ENCODE measurements at regions not wholly inside any gene's neighbourhood (a gene's known extent, or its start where the extent isn't known, plus 50 kb on each side); places are given as distances from the start of the nearest gene placed in this dataset.

DNA sequence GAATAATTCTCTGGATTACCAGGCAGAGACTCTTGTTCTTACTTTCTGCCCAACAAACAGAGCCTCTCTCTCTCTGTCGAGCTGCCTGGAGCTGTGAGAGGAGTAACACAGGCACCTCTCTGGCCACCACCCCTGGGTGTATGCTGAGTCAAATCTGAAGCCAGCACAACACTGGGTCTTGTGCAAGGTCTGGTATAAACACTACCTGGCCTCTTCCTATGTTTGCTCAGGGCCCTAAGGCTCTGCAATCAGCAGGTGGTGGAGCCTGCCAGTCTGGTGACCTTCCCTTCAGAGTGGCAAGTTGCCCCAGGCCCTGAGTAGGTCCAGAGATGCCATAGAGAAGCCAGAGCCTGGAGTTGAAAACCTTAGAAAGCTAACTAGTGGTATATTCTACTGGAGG is 139.9 kb downstream of the CPXCR1 start:
- TF ChIP-seq, protein P1, sequence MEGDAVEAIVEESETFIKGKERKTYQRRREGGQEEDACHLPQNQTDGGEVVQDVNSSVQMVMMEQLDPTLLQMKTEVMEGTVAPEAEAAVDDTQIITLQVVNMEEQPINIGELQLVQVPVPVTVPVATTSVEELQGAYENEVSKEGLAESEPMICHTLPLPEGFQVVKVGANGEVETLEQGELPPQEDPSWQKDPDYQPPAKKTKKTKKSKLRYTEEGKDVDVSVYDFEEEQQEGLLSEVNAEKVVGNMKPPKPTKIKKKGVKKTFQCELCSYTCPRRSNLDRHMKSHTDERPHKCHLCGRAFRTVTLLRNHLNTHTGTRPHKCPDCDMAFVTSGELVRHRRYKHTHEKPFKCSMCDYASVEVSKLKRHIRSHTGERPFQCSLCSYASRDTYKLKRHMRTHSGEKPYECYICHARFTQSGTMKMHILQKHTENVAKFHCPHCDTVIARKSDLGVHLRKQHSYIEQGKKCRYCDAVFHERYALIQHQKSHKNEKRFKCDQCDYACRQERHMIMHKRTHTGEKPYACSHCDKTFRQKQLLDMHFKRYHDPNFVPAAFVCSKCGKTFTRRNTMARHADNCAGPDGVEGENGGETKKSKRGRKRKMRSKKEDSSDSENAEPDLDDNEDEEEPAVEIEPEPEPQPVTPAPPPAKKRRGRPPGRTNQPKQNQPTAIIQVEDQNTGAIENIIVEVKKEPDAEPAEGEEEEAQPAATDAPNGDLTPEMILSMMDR (IDR thresholded peaks at IDR 0.05) = no peak
- TF ChIP-seq POLR2A (IDR thresholded peaks at IDR 0.05) = no peak
- no peak for TF ChIP-seq POLR2AphosphoS5 (IDR thresholded peaks at IDR 0.05)
